ENCODE measurements at regions not wholly inside any gene's neighbourhood (a gene's known extent, or its start where the extent isn't known, plus 50 kb on each side); places are given as distances from the start of the nearest gene placed in this dataset.

DNA sequence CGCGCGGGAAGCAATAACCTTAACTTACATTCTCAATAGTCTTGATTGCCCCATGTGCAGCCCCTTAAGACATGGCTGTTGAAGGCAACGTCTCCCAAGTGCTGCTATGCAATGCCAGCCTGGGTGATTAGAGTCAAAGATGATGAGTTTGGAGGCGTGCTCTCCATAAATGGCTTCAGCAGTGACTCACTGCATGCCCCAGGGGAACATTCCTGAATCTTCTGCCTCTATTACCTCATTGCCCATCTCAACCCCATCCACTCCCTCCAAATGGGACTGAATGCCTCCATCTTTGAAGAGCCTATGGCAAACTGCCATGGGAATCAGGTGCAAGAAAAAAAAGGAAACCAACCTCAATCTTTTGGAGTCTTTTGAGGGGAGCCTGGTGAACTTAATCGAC, 282.8 kb downstream of the SNX10 start:
- no peak for TF ChIP-seq POLR2A (IDR thresholded peaks at IDR 0.05)
- TF ChIP-seq, protein P1, sequence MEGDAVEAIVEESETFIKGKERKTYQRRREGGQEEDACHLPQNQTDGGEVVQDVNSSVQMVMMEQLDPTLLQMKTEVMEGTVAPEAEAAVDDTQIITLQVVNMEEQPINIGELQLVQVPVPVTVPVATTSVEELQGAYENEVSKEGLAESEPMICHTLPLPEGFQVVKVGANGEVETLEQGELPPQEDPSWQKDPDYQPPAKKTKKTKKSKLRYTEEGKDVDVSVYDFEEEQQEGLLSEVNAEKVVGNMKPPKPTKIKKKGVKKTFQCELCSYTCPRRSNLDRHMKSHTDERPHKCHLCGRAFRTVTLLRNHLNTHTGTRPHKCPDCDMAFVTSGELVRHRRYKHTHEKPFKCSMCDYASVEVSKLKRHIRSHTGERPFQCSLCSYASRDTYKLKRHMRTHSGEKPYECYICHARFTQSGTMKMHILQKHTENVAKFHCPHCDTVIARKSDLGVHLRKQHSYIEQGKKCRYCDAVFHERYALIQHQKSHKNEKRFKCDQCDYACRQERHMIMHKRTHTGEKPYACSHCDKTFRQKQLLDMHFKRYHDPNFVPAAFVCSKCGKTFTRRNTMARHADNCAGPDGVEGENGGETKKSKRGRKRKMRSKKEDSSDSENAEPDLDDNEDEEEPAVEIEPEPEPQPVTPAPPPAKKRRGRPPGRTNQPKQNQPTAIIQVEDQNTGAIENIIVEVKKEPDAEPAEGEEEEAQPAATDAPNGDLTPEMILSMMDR (IDR thresholded peaks at IDR 0.05), result no peak
